Loucy (cell line): ENCODE measurements at regions not wholly inside any gene's neighbourhood (a gene's known extent, or its start where the extent isn't known, plus 50 kb on each side); places are given as distances from the start of the nearest gene placed in this dataset.

Source experiments
- H2AFZ ChIP-seq: fragments of 200-600 bp; sonication (generic); 2 replicates; pipeline ENCODE4 v1.6.0; 2016; ENCODE audit warnings: antibody characterized with exemption, mild to moderate bottlenecking, low read length, moderate library complexity
- H3F3A ChIP-seq: fragments of 200-600 bp; 2 replicates; pipeline ENCODE4 v1.6.0; 2016; ENCODE audit warnings: antibody characterized with exemption, low read depth, mild to moderate bottlenecking
- H3K27me3 ChIP-seq: fragments of 200-600 bp; sonication (generic); 2 replicates; pipeline ENCODE4 v1.6.1; 2014; ENCODE audit warnings: low read length, mild to moderate bottlenecking; ENCODE audit not compliant: insufficient read depth, poor library complexity, severe bottlenecking
- H3K36me3 ChIP-seq: fragments of 200-600 bp; sonication (generic); 2 replicates; pipeline ENCODE4 v1.6.1; 2016; ENCODE audit warnings: low read length; ENCODE audit not compliant: insufficient read depth
- H3K4me1 ChIP-seq: fragments of 200-600 bp; sonication (generic); 2 replicates; pipeline ENCODE4 v1.5.1; 2014; ENCODE audit warnings: low read length, mild to moderate bottlenecking; ENCODE audit not compliant: insufficient read depth, poor library complexity, severe bottlenecking
- H3K4me2 ChIP-seq: fragments of 200-600 bp; sonication (generic); 2 replicates; pipeline ENCODE4 v1.6.0; 2014; ENCODE audit warnings: antibody characterized with exemption, low read length, low read depth, mild to moderate bottlenecking; ENCODE audit not compliant: poor library complexity, severe bottlenecking
- H3K4me3 ChIP-seq: fragments of 200-600 bp; sonication (generic); 2 replicates; pipeline ENCODE4 v1.5.1; 2014; ENCODE audit warnings: low read length, mild to moderate bottlenecking, mixed read lengths; ENCODE audit not compliant: poor library complexity, severe bottlenecking
- H3K79me2 ChIP-seq: fragments of 200-600 bp; sonication (generic); 2 replicates; pipeline ENCODE4 v1.6.1; 2014; ENCODE audit warnings: low read length; ENCODE audit not compliant: insufficient read depth
- H3K9ac ChIP-seq: fragments of 200-600 bp; sonication (generic); 2 replicates; pipeline ENCODE4 v1.6.0; 2014; ENCODE audit warnings: mild to moderate bottlenecking, low read depth, low read length, moderate library complexity; ENCODE audit not compliant: poor library complexity, severe bottlenecking
- H3K9me2 ChIP-seq: fragments of 200-600 bp; sonication (generic); replicated peaks from 2 replicates; pipeline ENCODE4 v1.6.1; 2016; ENCODE audit warnings: low read depth, low read length, mixed read lengths
- H3K9me3 ChIP-seq: fragments of 200-600 bp; sonication (generic); 2 replicates; pipeline ENCODE4 v1.6.1; 2014; ENCODE audit warnings: mild to moderate bottlenecking, antibody characterized with exemption, low read length, low read depth; ENCODE audit not compliant: insufficient read depth
- H4K20me1 ChIP-seq: fragments of 200-600 bp; sonication (generic); 2 replicates; pipeline ENCODE4 v1.6.0; 2014; ENCODE audit warnings: antibody characterized with exemption, low read length, mild to moderate bottlenecking; ENCODE audit not compliant: insufficient read depth, poor library complexity, severe bottlenecking
- EZH2phosphoT487 ChIP-seq: fragments of 200-600 bp; IDR thresholded peaks from 2 replicates; pipeline ENCODE4 v1.6.1; 2018; ENCODE audit warnings: antibody characterized with exemption, mild to moderate bottlenecking, moderate library complexity, borderline replicate concordance
- TF ChIP-seq, protein P1 (sequence below): fragments of 200-600 bp; sonication (generic); conservative IDR thresholded peaks from 2 replicates; pipeline ENCODE4 v1.5.1; 2014; ENCODE audit warnings: mild to moderate bottlenecking, antibody characterized with exemption, low read length

DNA sequence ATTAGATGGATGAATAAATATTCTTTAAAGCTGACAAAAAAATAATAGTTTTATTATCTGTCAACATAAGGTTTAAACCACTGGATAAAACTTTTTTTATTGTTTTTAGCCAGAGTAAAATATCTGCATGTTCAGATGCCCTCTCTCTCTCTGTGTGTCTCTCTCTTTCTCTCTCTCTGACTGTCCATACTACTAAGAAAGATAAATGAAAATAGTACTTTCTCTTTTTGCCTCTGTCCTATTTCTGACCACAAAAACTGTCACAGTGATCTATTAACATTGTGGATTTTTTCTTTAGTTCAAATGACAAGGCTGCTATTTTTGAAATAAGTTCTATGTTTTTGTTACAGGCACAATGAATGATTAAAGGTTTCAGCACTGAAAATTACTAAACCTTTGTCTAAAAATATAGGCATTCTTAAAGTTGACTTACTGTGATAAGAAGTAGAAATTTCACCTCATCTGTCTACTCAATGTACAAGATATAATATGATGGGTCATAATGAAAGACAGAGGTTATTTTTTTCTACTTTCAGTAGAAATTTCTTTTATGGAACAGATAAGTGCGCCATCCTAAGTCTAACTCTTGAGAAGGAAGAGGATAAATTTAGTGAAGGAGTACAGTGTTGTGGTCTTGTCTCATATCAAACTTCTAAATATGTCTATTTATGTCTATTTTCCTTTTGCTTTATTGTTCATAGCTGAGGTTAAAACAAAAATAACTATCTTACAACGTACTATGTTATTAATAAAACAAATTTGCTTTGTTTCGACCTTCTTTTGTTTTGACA is 341.9 kb upstream of the EYS start:
- H3F3A ChIP-seq = no peaks in the 10 kb centered on the region
- H3K9me3 ChIP-seq = no peaks in the 10 kb centered on the region
- H3K27me3 ChIP-seq = no peaks in the 10 kb centered on the region
- no peaks in the 10 kb centered on the region for H3K79me2 ChIP-seq
- no peak overlapping the region for H3K4me2 ChIP-seq
- no peaks in the 10 kb centered on the region for H3K9me2 ChIP-seq
- H3K4me1 ChIP-seq = no peaks in the 10 kb centered on the region
- no peaks in the 10 kb centered on the region for H4K20me1 ChIP-seq
- H3K4me3 ChIP-seq = no peak overlapping the region
- H3K9ac ChIP-seq = no peak overlapping the region
- TF ChIP-seq, protein P1, sequence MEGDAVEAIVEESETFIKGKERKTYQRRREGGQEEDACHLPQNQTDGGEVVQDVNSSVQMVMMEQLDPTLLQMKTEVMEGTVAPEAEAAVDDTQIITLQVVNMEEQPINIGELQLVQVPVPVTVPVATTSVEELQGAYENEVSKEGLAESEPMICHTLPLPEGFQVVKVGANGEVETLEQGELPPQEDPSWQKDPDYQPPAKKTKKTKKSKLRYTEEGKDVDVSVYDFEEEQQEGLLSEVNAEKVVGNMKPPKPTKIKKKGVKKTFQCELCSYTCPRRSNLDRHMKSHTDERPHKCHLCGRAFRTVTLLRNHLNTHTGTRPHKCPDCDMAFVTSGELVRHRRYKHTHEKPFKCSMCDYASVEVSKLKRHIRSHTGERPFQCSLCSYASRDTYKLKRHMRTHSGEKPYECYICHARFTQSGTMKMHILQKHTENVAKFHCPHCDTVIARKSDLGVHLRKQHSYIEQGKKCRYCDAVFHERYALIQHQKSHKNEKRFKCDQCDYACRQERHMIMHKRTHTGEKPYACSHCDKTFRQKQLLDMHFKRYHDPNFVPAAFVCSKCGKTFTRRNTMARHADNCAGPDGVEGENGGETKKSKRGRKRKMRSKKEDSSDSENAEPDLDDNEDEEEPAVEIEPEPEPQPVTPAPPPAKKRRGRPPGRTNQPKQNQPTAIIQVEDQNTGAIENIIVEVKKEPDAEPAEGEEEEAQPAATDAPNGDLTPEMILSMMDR = no peak
- TF ChIP-seq EZH2phosphoT487 = no peak
- no peaks in the 10 kb centered on the region for H3K36me3 ChIP-seq
- no peak overlapping the region for H2AFZ ChIP-seq

DNA sequence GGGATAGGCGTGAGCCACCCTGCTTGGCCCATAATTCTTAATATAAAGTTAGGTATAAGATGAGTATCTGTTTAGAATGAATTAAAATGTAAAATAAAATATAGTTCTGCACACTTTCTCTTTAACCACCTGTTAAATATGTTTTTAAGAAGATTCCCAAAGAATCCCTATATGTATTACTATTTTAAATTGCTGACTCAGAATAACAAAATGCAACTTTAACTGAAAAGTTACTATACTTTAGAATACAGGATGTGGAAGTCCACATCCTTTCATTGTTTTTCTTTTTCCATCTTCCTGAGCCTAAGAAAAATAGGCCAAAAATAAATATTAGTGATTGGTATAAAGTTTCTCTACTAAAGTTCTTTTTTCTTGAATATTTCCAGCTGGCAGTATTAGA is 325.6 kb upstream of the EYS start:
- Histone ChIP-seq H3K36me3 (no peaks in the 10 kb centered on the region), H3K9me2 (no peaks in the 10 kb centered on the region), H3K79me2 (no peaks in the 10 kb centered on the region), H3K9ac (no peak overlapping the region), H3K4me2 (no peak overlapping the region), H2AFZ (no peak overlapping the region), H3F3A (no peaks in the 10 kb centered on the region), H4K20me1 (no peaks in the 10 kb centered on the region), H3K4me1 (no peaks in the 10 kb centered on the region), H3K27me3 (no peaks in the 10 kb centered on the region), H3K9me3 (no peaks in the 10 kb centered on the region), H3K4me3 (no peak overlapping the region)
- no peak for TF ChIP-seq EZH2phosphoT487

DNA sequence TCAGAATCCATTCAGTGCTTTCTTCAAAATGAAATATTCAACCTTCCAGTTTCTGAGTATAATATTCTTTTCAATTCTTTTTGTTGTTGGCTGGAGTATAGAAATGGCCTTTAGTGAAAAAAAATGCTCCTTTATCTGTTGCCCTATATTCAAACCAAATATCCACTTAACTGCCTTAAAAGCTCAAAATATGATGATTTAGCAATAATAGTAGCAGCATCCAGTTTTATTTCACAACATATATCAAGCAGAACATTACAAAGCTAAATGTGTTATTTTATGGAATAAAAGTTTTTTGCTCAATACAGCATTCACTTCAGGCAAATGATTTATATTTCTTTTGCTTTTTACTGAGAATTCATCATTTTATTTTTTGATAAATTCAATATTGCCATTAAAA is 322.4 kb upstream of the EYS start:
- no peaks in the 10 kb centered on the region for H3K9me3 ChIP-seq
- no peak overlapping the region for H3K9ac ChIP-seq
- H3K79me2 ChIP-seq = no peaks in the 10 kb centered on the region
- no peak overlapping the region for H3K4me3 ChIP-seq
- H3K9me2 ChIP-seq = no peaks in the 10 kb centered on the region
- no peaks in the 10 kb centered on the region for H3K36me3 ChIP-seq
- H4K20me1 ChIP-seq = no peaks in the 10 kb centered on the region
- H3K27me3 ChIP-seq = no peaks in the 10 kb centered on the region
- no peak overlapping the region for H3K4me2 ChIP-seq
- no peak overlapping the region for H2AFZ ChIP-seq
- no peaks in the 10 kb centered on the region for H3F3A ChIP-seq
- no peaks in the 10 kb centered on the region for H3K4me1 ChIP-seq
- TF ChIP-seq EZH2phosphoT487 = no peak
- TF ChIP-seq, protein P1 = no peak

DNA sequence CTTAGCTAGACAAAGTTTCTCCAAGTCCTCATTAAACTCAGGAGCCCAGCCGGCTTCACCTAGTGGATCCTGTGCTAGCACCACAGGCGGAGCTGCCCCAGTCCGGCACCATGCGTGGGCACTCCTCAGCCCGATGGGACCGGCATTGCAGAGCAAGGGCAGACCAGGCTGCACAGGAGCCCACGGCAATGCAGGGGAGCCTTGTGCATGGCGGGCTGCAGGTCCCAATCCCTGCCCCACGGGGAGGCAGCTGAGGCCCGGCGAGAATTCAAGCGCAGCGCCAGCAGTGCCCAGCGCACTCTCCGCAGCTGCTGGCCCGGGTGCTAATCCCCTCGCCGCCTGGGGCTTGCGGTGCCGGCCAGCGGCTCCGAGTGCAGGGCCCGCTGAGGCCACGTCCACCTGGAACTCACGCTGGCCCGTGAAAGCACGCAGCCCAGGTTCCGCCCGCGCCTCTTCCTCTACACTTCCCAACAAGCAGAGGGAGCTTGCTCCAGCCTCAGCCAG is 292.3 kb upstream of the EYS start:
- H3K36me3 ChIP-seq = no peaks in the 10 kb centered on the region
- no peak overlapping the region for H3K4me3 ChIP-seq
- no peaks in the 10 kb centered on the region for H3K79me2 ChIP-seq
- no peaks in the 10 kb centered on the region for H4K20me1 ChIP-seq
- H3K4me1 ChIP-seq = no peaks in the 10 kb centered on the region
- no peaks in the 10 kb centered on the region for H3F3A ChIP-seq
- no peak overlapping the region for H3K4me2 ChIP-seq
- no peak for TF ChIP-seq EZH2phosphoT487
- no peaks in the 10 kb centered on the region for H3K27me3 ChIP-seq
- H3K9ac ChIP-seq = no peak overlapping the region
- H2AFZ ChIP-seq = no peak overlapping the region
- H3K9me3 ChIP-seq = no peaks in the 10 kb centered on the region
- H3K9me2 ChIP-seq = no peaks in the 10 kb centered on the region
